H1 (cell line): ENCODE measurements at regions not wholly inside any gene's neighbourhood (a gene's known extent, or its start where the extent isn't known, plus 50 kb on each side); places are given as distances from the start of the nearest gene placed in this dataset.

Experiments used
- CTCF ChIA-PET: fragments of 300-600 bp; sonication (Branson Sonifier 250); formaldehyde crosslinking; loops from one replicate; lab custom pipeline; 2021; ENCODE audit not compliant: partially characterized antibody; lab: Charles Lee
- POLR2A ChIA-PET: fragments of 300-600 bp; sonication (Branson Sonifier 250); formaldehyde crosslinking; loops from one replicate; lab custom pipeline; 2021; ENCODE audit warnings: inconsistent platforms; ENCODE audit not compliant: partially characterized antibody; lab: Charles Lee
- DNase-seq, 2 experiments: peaks; one replicate each; pipeline versions ENCODE4 v3.0.0 to v3.0.0-alpha.2; 2010 to 2022; ENCODE audit warnings: low spot score in 2 of 2, low read depth in 1 of 2, mixed read lengths in 1 of 2
- FAIRE-seq: peaks from 2 replicates; lab custom pipeline; 2011; peaks lifted over from hg19 to GRCh38; lab: Jason Lieb, UNC
- H2AFZ ChIP-seq: 2 replicates; pipeline ENCODE4 v1.8.1; 2012; ENCODE audit warnings: low read length, inconsistent platforms
- H2AK5ac ChIP-seq: 2 replicates; pipeline ENCODE4 v1.6.1; 2013; ENCODE audit warnings: low read depth, low read length
- H2BK120ac ChIP-seq: replicated peaks from 2 replicates; pipeline ENCODE3; 2013; ENCODE audit warnings: low read depth, low read length, inconsistent platforms
- H2BK12ac ChIP-seq: 2 replicates; pipeline ENCODE4 v1.6.1; 2013; ENCODE audit warnings: low read depth, low read length
- H2BK15ac ChIP-seq: 2 replicates; pipeline ENCODE4 v1.6.1; 2013; ENCODE audit warnings: low read length
- H2BK20ac ChIP-seq: 2 replicates; pipeline ENCODE4 v1.6.1; 2013; ENCODE audit warnings: low read length
- H2BK5ac ChIP-seq: 2 replicates; pipeline ENCODE4 v1.6.1; 2013; ENCODE audit warnings: low read depth, low read length
- H3K14ac ChIP-seq: 2 replicates; pipeline ENCODE4 v1.6.1; 2013; ENCODE audit warnings: inconsistent platforms; ENCODE audit not compliant: insufficient read length
- H3K18ac ChIP-seq: 2 replicates; pipeline ENCODE4 v1.6.1; 2013; ENCODE audit warnings: low read length; ENCODE audit errors: extremely low read depth
- H3K23ac ChIP-seq: 2 replicates; pipeline ENCODE4 v1.6.1; 2013; ENCODE audit warnings: inconsistent platforms; ENCODE audit not compliant: insufficient read length
- H3K23me2 ChIP-seq: 2 replicates; pipeline ENCODE4 v1.6.1; 2013; ENCODE audit warnings: low read depth, low read length
- H3K27ac ChIP-seq: 2 replicates; pipeline ENCODE4 v1.6.1; 2011; ENCODE audit warnings: low read depth, low read length, inconsistent platforms
- H3K27me3 ChIP-seq, 4 experiments: replicated peaks in 1 of 4; 1 replicate in 1 of 4; 2 replicates in 3 of 4; pipeline versions ENCODE4 v1.6.1 to v1.8.1; 2011 to 2013; ENCODE audit warnings: low read length in 3 of 4, mild to moderate bottlenecking in 3 of 4, inconsistent platforms in 2 of 4, mixed read lengths in 2 of 4, moderate library complexity in 1 of 4; ENCODE audit not compliant: control insufficient read depth in 3 of 4, insufficient read depth in 3 of 4; ENCODE audit errors: extremely low read depth in 1 of 4
- H3K36me3 ChIP-seq, 4 experiments: 2 replicates each; pipeline versions ENCODE4 v1.6.1 to v1.8.1; 2011 to 2013; ENCODE audit warnings: mild to moderate bottlenecking in 4 of 4, low read length in 3 of 4, moderate library complexity in 2 of 4, control low read depth in 1 of 4, inconsistent platforms in 1 of 4; ENCODE audit not compliant: insufficient read depth in 4 of 4, control insufficient read depth in 2 of 4
- H3K4ac ChIP-seq: replicated peaks from 2 replicates; pipeline ENCODE3; 2013; ENCODE audit warnings: low read length, low read depth, mixed read lengths, inconsistent platforms; ENCODE audit not compliant: insufficient read length
- H3K4me1 ChIP-seq, 4 experiments: replicated peaks in 1 of 4; 1 replicate in 1 of 4; 2 replicates in 3 of 4; pipeline versions ENCODE4 v1.6.1 to v1.8.1; 2011 to 2013; ENCODE audit warnings: low read length in 3 of 4, inconsistent platforms in 2 of 4, mixed read lengths in 1 of 4; ENCODE audit not compliant: insufficient read depth in 4 of 4, control insufficient read depth in 3 of 4
- H3K4me2 ChIP-seq, 2 experiments: 2 replicates each; pipeline versions ENCODE4 v1.6.1 to v1.8.1; 2011 to 2013; ENCODE audit warnings: low read depth in 2 of 2, low read length in 2 of 2, control low read depth in 1 of 2, inconsistent platforms in 1 of 2, mild to moderate bottlenecking in 1 of 2; ENCODE audit not compliant: insufficient read depth in 1 of 2
- H3K4me3 ChIP-seq, 4 experiments: fragments of 200-600, 300-600 bp in 1 of 4; sonication (generic), shearing (Covaris generic), sonication (Bioruptor Twin) in 1 of 4; 2 replicates each; pipeline versions ENCODE4 v1.5.1 to v1.8.1; 2011 to 2016; ENCODE audit warnings: low read length in 4 of 4, low read depth in 3 of 4, control low read depth in 2 of 4, inconsistent platforms in 2 of 4, mild to moderate bottlenecking in 2 of 4, mixed read lengths in 1 of 4, moderate library complexity in 1 of 4; ENCODE audit not compliant: insufficient read depth in 2 of 4; ENCODE audit errors: extremely low read depth in 1 of 4
- H3K56ac ChIP-seq: replicated peaks from 2 replicates; pipeline ENCODE3; 2013; ENCODE audit warnings: low read depth, mild to moderate bottlenecking, mixed read lengths, low read length, inconsistent platforms; ENCODE audit not compliant: insufficient read length
- H3K79me1 ChIP-seq: 2 replicates; pipeline ENCODE4 v1.6.1; 2013; ENCODE audit warnings: low read depth, low read length, control low read depth
- H3K79me2 ChIP-seq, 2 experiments: 2 replicates each; pipeline versions ENCODE4 v1.6.1 to v1.8.1; 2012 to 2013; ENCODE audit warnings: low read length in 2 of 2, mild to moderate bottlenecking in 2 of 2, inconsistent platforms in 1 of 2; ENCODE audit not compliant: insufficient read depth in 2 of 2, control insufficient read depth in 1 of 2
- H3K9ac ChIP-seq, 4 experiments: replicated peaks in 1 of 4; 1 replicate in 1 of 4; 2 replicates in 3 of 4; pipeline versions ENCODE4 v1.6.1 to v1.8.1; 2011 to 2013; ENCODE audit warnings: low read depth in 3 of 4, low read length in 3 of 4, control low read depth in 2 of 4, mild to moderate bottlenecking in 2 of 4, moderate library complexity in 2 of 4, inconsistent platforms in 1 of 4; ENCODE audit errors: extremely low read depth in 1 of 4
- H3K9me3 ChIP-seq, 2 experiments: 2 replicates each; pipeline versions ENCODE4 v1.6.1 to v1.8.1; 2012 to 2013; ENCODE audit warnings: mild to moderate bottlenecking in 2 of 2, moderate library complexity in 2 of 2, control low read depth in 1 of 2, inconsistent platforms in 1 of 2, low read depth in 1 of 2, low read length in 1 of 2, mixed read lengths in 1 of 2; ENCODE audit not compliant: insufficient read depth in 2 of 2
- H4K20me1 ChIP-seq, 2 experiments: replicated peaks in 1 of 2; 2 replicates each; pipeline versions ENCODE3 to v1.8.1; 2011 to 2013; ENCODE audit warnings: inconsistent platforms in 2 of 2, low read length in 2 of 2, mild to moderate bottlenecking in 1 of 2; ENCODE audit not compliant: insufficient read depth in 2 of 2, control insufficient read depth in 1 of 2
- H4K5ac ChIP-seq: 2 replicates; pipeline ENCODE4 v1.6.1; 2013; ENCODE audit warnings: low read length, low read depth, mixed read lengths, inconsistent platforms; ENCODE audit not compliant: insufficient read length
- H4K8ac ChIP-seq: 2 replicates; pipeline ENCODE4 v1.8.0; 2013; ENCODE audit warnings: mild to moderate bottlenecking, moderate library complexity, low read length, inconsistent platforms; ENCODE audit not compliant: insufficient read depth; ENCODE audit errors: extremely low read depth
- H4K91ac ChIP-seq: replicated peaks from 2 replicates; pipeline ENCODE3; 2013; ENCODE audit warnings: low read length, mixed read lengths, inconsistent platforms; ENCODE audit not compliant: insufficient read length
- BRCA1 ChIP-seq: IDR thresholded peaks from 2 replicates; pipeline ENCODE4 v1.6.1; 2012; ENCODE audit warnings: low read depth, low read length, improper control_type of control experiment
- EGR1 ChIP-seq: IDR thresholded peaks from 2 replicates; pipeline ENCODE4 v1.6.1; 2011; ENCODE audit warnings: low read depth, low read length, borderline replicate concordance
- JUN ChIP-seq: IDR thresholded peaks from 2 replicates; pipeline ENCODE4 v1.6.1; 2011; ENCODE audit warnings: low read depth, mild to moderate bottlenecking, improper control_type of control experiment, low read length
- JUND ChIP-seq: IDR thresholded peaks from 2 replicates; pipeline ENCODE4 v1.6.1; 2011; ENCODE audit warnings: mild to moderate bottlenecking, improper control_type of control experiment, low read length
- KDM4A ChIP-seq: IDR thresholded peaks from one replicate; pipeline ENCODE4 v1.7.1; 2012; ENCODE audit warnings: low read depth, mild to moderate bottlenecking, moderate library complexity, low read length, inconsistent platforms; ENCODE audit not compliant: severe bottlenecking
- PHF8 ChIP-seq: fragments of 200-600 bp; sonication (generic); conservative IDR thresholded peaks from 2 replicates; pipeline ENCODE4 v1.7.1; 2012; ENCODE audit warnings: low read depth, mild to moderate bottlenecking, inconsistent platforms, low read length, moderate library complexity
- POLR2AphosphoS5 ChIP-seq: IDR thresholded peaks from 2 replicates; pipeline ENCODE4 v1.6.1; 2011; ENCODE audit warnings: low read depth, low read length
- POU5F1 ChIP-seq: IDR thresholded peaks from 2 replicates; pipeline ENCODE4 v1.6.1; 2011; ENCODE audit warnings: low read depth, mild to moderate bottlenecking, low read length, moderate library complexity
- RAD21 ChIP-seq, 2 experiments: IDR thresholded peaks in 1 of 2; conservative IDR thresholded peaks in 1 of 2; 2 replicates each; pipeline ENCODE4 v1.6.1; 2011; ENCODE audit warnings: low read depth in 2 of 2, low read length in 2 of 2, improper control_type of control experiment in 1 of 2, inconsistent platforms in 1 of 2, mild to moderate bottlenecking in 1 of 2, moderate library complexity in 1 of 2
- RFX5 ChIP-seq: IDR thresholded peaks from 2 replicates; pipeline ENCODE4 v1.6.1; 2011; ENCODE audit warnings: low read depth, low read length, improper control_type of control experiment, borderline replicate concordance
- SIRT6 ChIP-seq: IDR thresholded peaks from one replicate; pipeline ENCODE4 v1.7.1; 2012; ENCODE audit warnings: low read length, inconsistent platforms
- SP1 ChIP-seq: IDR thresholded peaks from 2 replicates; pipeline ENCODE4 v1.6.1; 2011; ENCODE audit warnings: low read depth, low read length
- WGBS, 2 experiments: shearing (Covaris generic) in 1 of 2; methylation state at CpG; one replicate each; pipeline versions ENCODE4 v1.1.6 to v1.1.7; 2013 to 2015; ENCODE audit warnings: low lambda C conversion rate in 2 of 2, mixed read lengths in 2 of 2, inconsistent platforms in 1 of 2, low coverage in 1 of 2, missing lambda C conversion rate in 1 of 2; ENCODE audit not compliant: insufficient replicate concordance in 2 of 2, insufficient coverage in 1 of 2, insufficient read length in 1 of 2; ENCODE audit errors: extremely low coverage in 1 of 2, missing lambda C conversion rate in 1 of 2; 5-methylcytosine and 5-hydroxymethylcytosine counted together
- TF ChIP-seq, protein P1 (sequence below): IDR thresholded peaks from 2 replicates; pipeline ENCODE4 v1.6.1; 2011; ENCODE audit warnings: low read length, improper control_type of control experiment
- TF ChIP-seq, protein P2 (sequence below): IDR thresholded peaks from 2 replicates; pipeline ENCODE4 v1.6.1; 2012; ENCODE audit warnings: inconsistent platforms

DNA sequence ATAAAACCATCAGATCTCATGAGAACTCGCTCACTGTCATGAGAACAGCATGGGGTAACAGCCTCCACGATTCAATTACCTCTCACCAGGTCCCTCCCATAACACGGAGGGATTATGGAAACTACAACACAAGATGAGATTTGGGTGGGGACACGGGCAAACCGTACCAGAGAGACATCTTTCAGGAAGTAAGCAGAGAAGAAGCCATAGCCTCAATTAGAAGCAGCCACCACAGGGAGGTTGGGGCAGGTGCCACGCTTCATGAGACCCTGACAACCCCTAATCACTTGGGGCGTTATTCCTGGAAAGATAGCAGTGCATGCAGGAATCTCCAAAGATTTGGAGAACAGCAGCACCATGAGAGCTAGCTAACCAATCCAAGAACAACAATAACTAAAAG lies 52.9 kb upstream of the SIRPG start:
- no peaks in the 10 kb centered on the region for H3K79me1 ChIP-seq
- H3K23ac ChIP-seq = no peak overlapping the region
- H3K9ac ChIP-seq = no peak overlapping the region
- no peaks in the 10 kb centered on the region for H3K36me3 ChIP-seq
- no peak overlapping the region for H2BK15ac ChIP-seq
- H3K27ac ChIP-seq = no peak overlapping the region
- no peak overlapping the region for H3K56ac ChIP-seq
- no peak overlapping the region for H2AK5ac ChIP-seq
- no peaks in the 10 kb centered on the region; a peak in 1 of 7 replicates for H3K27me3 ChIP-seq
- H3K4ac ChIP-seq = no peak overlapping the region
- no peak overlapping the region for H4K8ac ChIP-seq
- H3K4me1 ChIP-seq = no peaks in the 10 kb centered on the region
- no peak overlapping the region for H4K91ac ChIP-seq
- H2AFZ ChIP-seq = no peak overlapping the region
- H4K5ac ChIP-seq = no peak overlapping the region
- H3K14ac ChIP-seq = no peak overlapping the region
- ChIA-PET POLR2A (no interaction called here), CTCF (no interaction called here)
- no peak overlapping the region for H2BK5ac ChIP-seq
- no peaks in the 10 kb centered on the region for H3K79me2 ChIP-seq
- FAIRE-seq (no peak), DNase-seq (no peak)
- H4K20me1 ChIP-seq = no peaks in the 10 kb centered on the region
- H3K4me3 ChIP-seq = no peak overlapping the region
- WGBS, 2 experiments = 83% methylated on average over 7 of the region's 7 CpGs; no CpG with 5 or more reads in 1 of the 2 experiments
- H3K23me2 ChIP-seq = no peaks in the 10 kb centered on the region
- H2BK12ac ChIP-seq = no peak overlapping the region
- no peaks in the 10 kb centered on the region for H3K9me3 ChIP-seq
- H2BK20ac ChIP-seq = no peak overlapping the region
- no peak overlapping the region for H3K4me2 ChIP-seq
- no peak overlapping the region for H3K18ac ChIP-seq
- no peak overlapping the region for H2BK120ac ChIP-seq
- no peak for TF ChIP-seq JUN
- no peak for TF ChIP-seq SIRT6
- TF ChIP-seq RFX5 = no peak
- TF ChIP-seq BRCA1 = no peak
- TF ChIP-seq, protein P1, sequence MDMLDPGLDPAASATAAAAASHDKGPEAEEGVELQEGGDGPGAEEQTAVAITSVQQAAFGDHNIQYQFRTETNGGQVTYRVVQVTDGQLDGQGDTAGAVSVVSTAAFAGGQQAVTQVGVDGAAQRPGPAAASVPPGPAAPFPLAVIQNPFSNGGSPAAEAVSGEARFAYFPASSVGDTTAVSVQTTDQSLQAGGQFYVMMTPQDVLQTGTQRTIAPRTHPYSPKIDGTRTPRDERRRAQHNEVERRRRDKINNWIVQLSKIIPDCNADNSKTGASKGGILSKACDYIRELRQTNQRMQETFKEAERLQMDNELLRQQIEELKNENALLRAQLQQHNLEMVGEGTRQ = no peak
- TF ChIP-seq RAD21 (IDR thresholded peaks at IDR 0.05 in 1 of 2, conservative IDR thresholded peaks at IDR 0.05 in 1 of 2; ENCODE audit: low read depth in 2 of 2, low read length in 2 of 2) = no peak
- TF ChIP-seq, protein P2, sequence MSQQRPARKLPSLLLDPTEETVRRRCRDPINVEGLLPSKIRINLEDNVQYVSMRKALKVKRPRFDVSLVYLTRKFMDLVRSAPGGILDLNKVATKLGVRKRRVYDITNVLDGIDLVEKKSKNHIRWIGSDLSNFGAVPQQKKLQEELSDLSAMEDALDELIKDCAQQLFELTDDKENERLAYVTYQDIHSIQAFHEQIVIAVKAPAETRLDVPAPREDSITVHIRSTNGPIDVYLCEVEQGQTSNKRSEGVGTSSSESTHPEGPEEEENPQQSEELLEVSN = no peak
- no peak for TF ChIP-seq POLR2AphosphoS5
- TF ChIP-seq EGR1 = no peak
- no peak for TF ChIP-seq KDM4A
- TF ChIP-seq JUND = no peak
- no peak for TF ChIP-seq POU5F1
- TF ChIP-seq PHF8 = no peak
- no peak for TF ChIP-seq SP1
